H1 (cell line): ENCODE measurements at regions not wholly inside any gene's neighbourhood (a gene's known extent, or its start where the extent isn't known, plus 50 kb on each side); places are given as distances from the start of the nearest gene placed in this dataset.

Experiments
- CTCF ChIA-PET: fragments of 300-600 bp; sonication (Branson Sonifier 250); formaldehyde crosslinking; loops from one replicate; lab custom pipeline; 2021; ENCODE audit not compliant: partially characterized antibody; lab: Charles Lee
- POLR2A ChIA-PET: fragments of 300-600 bp; sonication (Branson Sonifier 250); formaldehyde crosslinking; loops from one replicate; lab custom pipeline; 2021; ENCODE audit warnings: inconsistent platforms; ENCODE audit not compliant: partially characterized antibody; lab: Charles Lee
- DNase-seq, 2 experiments: peaks; one replicate each; pipeline versions ENCODE4 v3.0.0 to v3.0.0-alpha.2; 2010 to 2022; ENCODE audit warnings: low spot score in 2 of 2, low read depth in 1 of 2, mixed read lengths in 1 of 2
- FAIRE-seq: peaks from 2 replicates; lab custom pipeline; 2011; peaks lifted over from hg19 to GRCh38; lab: Jason Lieb, UNC
- H2AFZ ChIP-seq: 2 replicates; pipeline ENCODE4 v1.8.1; 2012; ENCODE audit warnings: low read length, inconsistent platforms
- H2AK5ac ChIP-seq: 2 replicates; pipeline ENCODE4 v1.6.1; 2013; ENCODE audit warnings: low read depth, low read length
- H2BK120ac ChIP-seq: replicated peaks from 2 replicates; pipeline ENCODE3; 2013; ENCODE audit warnings: low read depth, low read length, inconsistent platforms
- H2BK12ac ChIP-seq: 2 replicates; pipeline ENCODE4 v1.6.1; 2013; ENCODE audit warnings: low read depth, low read length
- H2BK15ac ChIP-seq: 2 replicates; pipeline ENCODE4 v1.6.1; 2013; ENCODE audit warnings: low read length
- H2BK20ac ChIP-seq: 2 replicates; pipeline ENCODE4 v1.6.1; 2013; ENCODE audit warnings: low read length
- H2BK5ac ChIP-seq: 2 replicates; pipeline ENCODE4 v1.6.1; 2013; ENCODE audit warnings: low read depth, low read length
- H3K14ac ChIP-seq: 2 replicates; pipeline ENCODE4 v1.6.1; 2013; ENCODE audit warnings: inconsistent platforms; ENCODE audit not compliant: insufficient read length
- H3K18ac ChIP-seq: 2 replicates; pipeline ENCODE4 v1.6.1; 2013; ENCODE audit warnings: low read length; ENCODE audit errors: extremely low read depth
- H3K23ac ChIP-seq: 2 replicates; pipeline ENCODE4 v1.6.1; 2013; ENCODE audit warnings: inconsistent platforms; ENCODE audit not compliant: insufficient read length
- H3K23me2 ChIP-seq: 2 replicates; pipeline ENCODE4 v1.6.1; 2013; ENCODE audit warnings: low read depth, low read length
- H3K27ac ChIP-seq: 2 replicates; pipeline ENCODE4 v1.6.1; 2011; ENCODE audit warnings: low read depth, low read length, inconsistent platforms
- H3K27me3 ChIP-seq, 4 experiments: replicated peaks in 1 of 4; 1 replicate in 1 of 4; 2 replicates in 3 of 4; pipeline versions ENCODE4 v1.6.1 to v1.8.1; 2011 to 2013; ENCODE audit warnings: low read length in 3 of 4, mild to moderate bottlenecking in 3 of 4, inconsistent platforms in 2 of 4, mixed read lengths in 2 of 4, moderate library complexity in 1 of 4; ENCODE audit not compliant: control insufficient read depth in 3 of 4, insufficient read depth in 3 of 4; ENCODE audit errors: extremely low read depth in 1 of 4
- H3K36me3 ChIP-seq, 4 experiments: 2 replicates each; pipeline versions ENCODE4 v1.6.1 to v1.8.1; 2011 to 2013; ENCODE audit warnings: mild to moderate bottlenecking in 4 of 4, low read length in 3 of 4, moderate library complexity in 2 of 4, control low read depth in 1 of 4, inconsistent platforms in 1 of 4; ENCODE audit not compliant: insufficient read depth in 4 of 4, control insufficient read depth in 2 of 4
- H3K4ac ChIP-seq: replicated peaks from 2 replicates; pipeline ENCODE3; 2013; ENCODE audit warnings: low read length, low read depth, mixed read lengths, inconsistent platforms; ENCODE audit not compliant: insufficient read length
- H3K4me1 ChIP-seq, 4 experiments: replicated peaks in 1 of 4; 1 replicate in 1 of 4; 2 replicates in 3 of 4; pipeline versions ENCODE4 v1.6.1 to v1.8.1; 2011 to 2013; ENCODE audit warnings: low read length in 3 of 4, inconsistent platforms in 2 of 4, mixed read lengths in 1 of 4; ENCODE audit not compliant: insufficient read depth in 4 of 4, control insufficient read depth in 3 of 4
- H3K4me2 ChIP-seq, 2 experiments: 2 replicates each; pipeline versions ENCODE4 v1.6.1 to v1.8.1; 2011 to 2013; ENCODE audit warnings: low read depth in 2 of 2, low read length in 2 of 2, control low read depth in 1 of 2, inconsistent platforms in 1 of 2, mild to moderate bottlenecking in 1 of 2; ENCODE audit not compliant: insufficient read depth in 1 of 2
- H3K4me3 ChIP-seq, 4 experiments: fragments of 200-600, 300-600 bp in 1 of 4; sonication (generic), shearing (Covaris generic), sonication (Bioruptor Twin) in 1 of 4; 2 replicates each; pipeline versions ENCODE4 v1.5.1 to v1.8.1; 2011 to 2016; ENCODE audit warnings: low read length in 4 of 4, low read depth in 3 of 4, control low read depth in 2 of 4, inconsistent platforms in 2 of 4, mild to moderate bottlenecking in 2 of 4, mixed read lengths in 1 of 4, moderate library complexity in 1 of 4; ENCODE audit not compliant: insufficient read depth in 2 of 4; ENCODE audit errors: extremely low read depth in 1 of 4
- H3K56ac ChIP-seq: replicated peaks from 2 replicates; pipeline ENCODE3; 2013; ENCODE audit warnings: low read depth, mild to moderate bottlenecking, mixed read lengths, low read length, inconsistent platforms; ENCODE audit not compliant: insufficient read length
- H3K79me1 ChIP-seq: 2 replicates; pipeline ENCODE4 v1.6.1; 2013; ENCODE audit warnings: low read depth, low read length, control low read depth
- H3K79me2 ChIP-seq, 2 experiments: 2 replicates each; pipeline versions ENCODE4 v1.6.1 to v1.8.1; 2012 to 2013; ENCODE audit warnings: low read length in 2 of 2, mild to moderate bottlenecking in 2 of 2, inconsistent platforms in 1 of 2; ENCODE audit not compliant: insufficient read depth in 2 of 2, control insufficient read depth in 1 of 2
- H3K9ac ChIP-seq, 4 experiments: replicated peaks in 1 of 4; 1 replicate in 1 of 4; 2 replicates in 3 of 4; pipeline versions ENCODE4 v1.6.1 to v1.8.1; 2011 to 2013; ENCODE audit warnings: low read depth in 3 of 4, low read length in 3 of 4, control low read depth in 2 of 4, mild to moderate bottlenecking in 2 of 4, moderate library complexity in 2 of 4, inconsistent platforms in 1 of 4; ENCODE audit errors: extremely low read depth in 1 of 4
- H3K9me3 ChIP-seq, 2 experiments: 2 replicates each; pipeline versions ENCODE4 v1.6.1 to v1.8.1; 2012 to 2013; ENCODE audit warnings: mild to moderate bottlenecking in 2 of 2, moderate library complexity in 2 of 2, control low read depth in 1 of 2, inconsistent platforms in 1 of 2, low read depth in 1 of 2, low read length in 1 of 2, mixed read lengths in 1 of 2; ENCODE audit not compliant: insufficient read depth in 2 of 2
- H4K20me1 ChIP-seq, 2 experiments: replicated peaks in 1 of 2; 2 replicates each; pipeline versions ENCODE3 to v1.8.1; 2011 to 2013; ENCODE audit warnings: inconsistent platforms in 2 of 2, low read length in 2 of 2, mild to moderate bottlenecking in 1 of 2; ENCODE audit not compliant: insufficient read depth in 2 of 2, control insufficient read depth in 1 of 2
- H4K5ac ChIP-seq: 2 replicates; pipeline ENCODE4 v1.6.1; 2013; ENCODE audit warnings: low read length, low read depth, mixed read lengths, inconsistent platforms; ENCODE audit not compliant: insufficient read length
- H4K8ac ChIP-seq: 2 replicates; pipeline ENCODE4 v1.8.0; 2013; ENCODE audit warnings: mild to moderate bottlenecking, moderate library complexity, low read length, inconsistent platforms; ENCODE audit not compliant: insufficient read depth; ENCODE audit errors: extremely low read depth
- H4K91ac ChIP-seq: replicated peaks from 2 replicates; pipeline ENCODE3; 2013; ENCODE audit warnings: low read length, mixed read lengths, inconsistent platforms; ENCODE audit not compliant: insufficient read length
- ASH2L ChIP-seq: fragments of 200-600, 300-600 bp; sonication (generic); IDR thresholded peaks from one replicate; pipeline ENCODE4 v1.7.1; 2017; ENCODE audit warnings: low read length
- CBX5 ChIP-seq: fragments of 300-800, 300-1000 bp; sonication (generic); IDR thresholded peaks from 2 replicates; pipeline ENCODE4 v1.7.1; 2016; ENCODE audit warnings: antibody characterized with exemption, low read length, low read depth
- CHD2 ChIP-seq: IDR thresholded peaks from 2 replicates; pipeline ENCODE4 v1.6.1; 2012; ENCODE audit warnings: low read length, improper control_type of control experiment
- EP300 ChIP-seq, 2 experiments: IDR thresholded peaks; 1 replicate in 1 of 2; 2 replicates in 1 of 2; pipeline ENCODE4 v1.6.1; 2011 to 2012; ENCODE audit warnings: low read depth in 2 of 2, low read length in 2 of 2, mild to moderate bottlenecking in 2 of 2, borderline replicate concordance in 1 of 2, inconsistent platforms in 1 of 2, moderate library complexity in 1 of 2
- GABPA ChIP-seq: IDR thresholded peaks from 2 replicates; pipeline ENCODE4 v1.6.1; 2011; ENCODE audit warnings: mild to moderate bottlenecking, low read length, moderate library complexity, borderline replicate concordance; ENCODE audit not compliant: insufficient read depth
- GTF2F1 ChIP-seq: IDR thresholded peaks from 2 replicates; pipeline ENCODE4 v1.6.1; 2012; ENCODE audit warnings: low read depth, low read length, improper control_type of control experiment, borderline replicate concordance
- HDAC2 ChIP-seq, 2 experiments: fragments of 300-600 bp in 1 of 2; sonication (generic) in 1 of 2; IDR thresholded peaks; 2 replicates each; pipeline ENCODE4 v1.6.1; 2011 to 2012; ENCODE audit warnings: low read depth in 2 of 2, low read length in 2 of 2, mild to moderate bottlenecking in 2 of 2, moderate library complexity in 2 of 2, borderline replicate concordance in 1 of 2, inconsistent platforms in 1 of 2
- KDM1A ChIP-seq: fragments of 200-600, 300-600 bp; sonication (generic); IDR thresholded peaks from 2 replicates; pipeline ENCODE4 v1.7.1; 2016; ENCODE audit warnings: mild to moderate bottlenecking, low read length, borderline replicate concordance
- KDM4A ChIP-seq: IDR thresholded peaks from one replicate; pipeline ENCODE4 v1.7.1; 2012; ENCODE audit warnings: low read depth, mild to moderate bottlenecking, moderate library complexity, low read length, inconsistent platforms; ENCODE audit not compliant: severe bottlenecking
- PHF8 ChIP-seq: fragments of 200-600 bp; sonication (generic); conservative IDR thresholded peaks from 2 replicates; pipeline ENCODE4 v1.7.1; 2012; ENCODE audit warnings: low read depth, mild to moderate bottlenecking, inconsistent platforms, low read length, moderate library complexity
- POLR2A ChIP-seq, 2 experiments: IDR thresholded peaks; 1 replicate in 1 of 2; 2 replicates in 1 of 2; pipeline ENCODE4 v1.6.1; 2011; ENCODE audit warnings: low read depth in 2 of 2, low read length in 2 of 2, mild to moderate bottlenecking in 2 of 2; ENCODE audit errors: control extremely low read depth in 1 of 2
- RNF2 ChIP-seq: fragments of 200-900, 300-1000 bp; sonication (generic); IDR thresholded peaks from 2 replicates; pipeline ENCODE4 v1.7.1; 2016; ENCODE audit warnings: borderline replicate concordance, low read depth, mild to moderate bottlenecking, antibody characterized with exemption, low read length; ENCODE audit not compliant: poor library complexity, severe bottlenecking; ENCODE audit errors: missing control alignments
- SP1 ChIP-seq: IDR thresholded peaks from 2 replicates; pipeline ENCODE4 v1.6.1; 2011; ENCODE audit warnings: low read depth, low read length
- SUZ12 ChIP-seq: fragments of 200-600 bp; sonication (generic); IDR thresholded peaks from 2 replicates; pipeline ENCODE4 v1.6.1; 2012; ENCODE audit warnings: mild to moderate bottlenecking, inconsistent platforms, low read length, moderate library complexity, mixed read lengths
- TAF7 ChIP-seq: optimal IDR thresholded peaks from 2 replicates; pipeline ENCODE3; 2011; ENCODE audit warnings: low read depth, mild to moderate bottlenecking, inconsistent platforms, low read length, moderate library complexity, borderline replicate concordance
- WGBS, 2 experiments: shearing (Covaris generic) in 1 of 2; methylation state at CpG; one replicate each; pipeline versions ENCODE4 v1.1.6 to v1.1.7; 2013 to 2015; ENCODE audit warnings: low lambda C conversion rate in 2 of 2, mixed read lengths in 2 of 2, inconsistent platforms in 1 of 2, low coverage in 1 of 2, missing lambda C conversion rate in 1 of 2; ENCODE audit not compliant: insufficient replicate concordance in 2 of 2, insufficient coverage in 1 of 2, insufficient read length in 1 of 2; ENCODE audit errors: extremely low coverage in 1 of 2, missing lambda C conversion rate in 1 of 2; 5-methylcytosine and 5-hydroxymethylcytosine counted together

GRCh38 chr9:24841993-24842392, 296.3 kb upstream of the IZUMO3 start:
- 95% methylated on average over 4 of the region's 4 CpGs; no CpG with 5 or more reads in 1 of the 2 experiments for WGBS, 2 experiments
- Histone ChIP-seq H3K4me3 (no peak overlapping the region), H3K79me1 (no peaks in the 10 kb centered on the region), H4K8ac (no peak overlapping the region), H3K27me3 (no peaks in the 10 kb centered on the region), H3K23ac (no peak overlapping the region), H3K4me2 (no peak overlapping the region), H3K36me3 (no peaks in the 10 kb centered on the region), H3K18ac (no peak overlapping the region), H2BK120ac (no peak overlapping the region), H2BK15ac (no peak overlapping the region), H2AK5ac (no peak overlapping the region), H3K56ac (no peak overlapping the region), H3K9ac (no peak overlapping the region), H2AFZ (no peak overlapping the region), H3K4me1 (no peaks in the 10 kb centered on the region), H2BK5ac (no peak overlapping the region), H3K79me2 (no peaks in the 10 kb centered on the region), H4K20me1 (no peaks in the 10 kb centered on the region), H4K5ac (no peak overlapping the region), H4K91ac (no peak overlapping the region), H2BK20ac (no peak overlapping the region), H3K23me2 (no peaks in the 10 kb centered on the region), H3K27ac (no peak overlapping the region), H3K14ac (no peak overlapping the region), H3K4ac (no peak overlapping the region), H2BK12ac (no peak overlapping the region), H3K9me3 (no peaks in the 10 kb centered on the region)
- ChIA-PET CTCF (interaction anchor here (2.9 kb wide), 1 partner anchor 11 kb away, joined by 13 read pairs; no protein-coding TSS in a partner anchor), POLR2A (no interaction called here)
- DNase-seq (no peak), FAIRE-seq (no peak)
- TF ChIP-seq CHD2 (no peak), POLR2A (IDR thresholded peaks at IDR 0.05; ENCODE audit: control extremely low read depth in 1 of 2, low read depth in 2 of 2, low read length in 2 of 2) (no peak), ASH2L (no peak), SP1 (no peak), TAF7 (no peak), KDM4A (no peak), SUZ12 (no peak), CBX5 (no peak), RNF2 (no peak), EP300 (IDR thresholded peaks at IDR 0.05; ENCODE audit: borderline replicate concordance in 1 of 2, low read depth in 2 of 2, low read length in 2 of 2) (no peak), GTF2F1 (no peak), PHF8 (no peak), KDM1A (no peak), GABPA (no peak), HDAC2 (IDR thresholded peaks at IDR 0.05; ENCODE audit: borderline replicate concordance in 1 of 2, low read depth in 2 of 2, low read length in 2 of 2) (no peak)
